Loucy (cell line): ENCODE measurements at regions not wholly inside any gene's neighbourhood (a gene's known extent, or its start where the extent isn't known, plus 50 kb on each side); places are given as distances from the start of the nearest gene placed in this dataset.

Source experiments
- H2AFZ ChIP-seq: fragments of 200-600 bp; sonication (generic); 2 replicates; pipeline ENCODE4 v1.6.0; 2016; ENCODE audit warnings: antibody characterized with exemption, mild to moderate bottlenecking, low read length, moderate library complexity
- H3F3A ChIP-seq: fragments of 200-600 bp; 2 replicates; pipeline ENCODE4 v1.6.0; 2016; ENCODE audit warnings: antibody characterized with exemption, low read depth, mild to moderate bottlenecking
- H3K27me3 ChIP-seq: fragments of 200-600 bp; sonication (generic); 2 replicates; pipeline ENCODE4 v1.6.1; 2014; ENCODE audit warnings: low read length, mild to moderate bottlenecking; ENCODE audit not compliant: insufficient read depth, poor library complexity, severe bottlenecking
- H3K36me3 ChIP-seq: fragments of 200-600 bp; sonication (generic); 2 replicates; pipeline ENCODE4 v1.6.1; 2016; ENCODE audit warnings: low read length; ENCODE audit not compliant: insufficient read depth
- H3K4me1 ChIP-seq: fragments of 200-600 bp; sonication (generic); 2 replicates; pipeline ENCODE4 v1.5.1; 2014; ENCODE audit warnings: low read length, mild to moderate bottlenecking; ENCODE audit not compliant: insufficient read depth, poor library complexity, severe bottlenecking
- H3K4me2 ChIP-seq: fragments of 200-600 bp; sonication (generic); 2 replicates; pipeline ENCODE4 v1.6.0; 2014; ENCODE audit warnings: antibody characterized with exemption, low read length, low read depth, mild to moderate bottlenecking; ENCODE audit not compliant: poor library complexity, severe bottlenecking
- H3K4me3 ChIP-seq: fragments of 200-600 bp; sonication (generic); 2 replicates; pipeline ENCODE4 v1.5.1; 2014; ENCODE audit warnings: low read length, mild to moderate bottlenecking, mixed read lengths; ENCODE audit not compliant: poor library complexity, severe bottlenecking
- H3K79me2 ChIP-seq: fragments of 200-600 bp; sonication (generic); 2 replicates; pipeline ENCODE4 v1.6.1; 2014; ENCODE audit warnings: low read length; ENCODE audit not compliant: insufficient read depth
- H3K9ac ChIP-seq: fragments of 200-600 bp; sonication (generic); 2 replicates; pipeline ENCODE4 v1.6.0; 2014; ENCODE audit warnings: mild to moderate bottlenecking, low read depth, low read length, moderate library complexity; ENCODE audit not compliant: poor library complexity, severe bottlenecking
- H3K9me2 ChIP-seq: fragments of 200-600 bp; sonication (generic); replicated peaks from 2 replicates; pipeline ENCODE4 v1.6.1; 2016; ENCODE audit warnings: low read depth, low read length, mixed read lengths
- H3K9me3 ChIP-seq: fragments of 200-600 bp; sonication (generic); 2 replicates; pipeline ENCODE4 v1.6.1; 2014; ENCODE audit warnings: mild to moderate bottlenecking, antibody characterized with exemption, low read length, low read depth; ENCODE audit not compliant: insufficient read depth
- H4K20me1 ChIP-seq: fragments of 200-600 bp; sonication (generic); 2 replicates; pipeline ENCODE4 v1.6.0; 2014; ENCODE audit warnings: antibody characterized with exemption, low read length, mild to moderate bottlenecking; ENCODE audit not compliant: insufficient read depth, poor library complexity, severe bottlenecking
- CTCF ChIP-seq: fragments of 200-600 bp; sonication (generic); conservative IDR thresholded peaks from 2 replicates; pipeline ENCODE4 v1.5.1; 2014; ENCODE audit warnings: mild to moderate bottlenecking, antibody characterized with exemption, low read length
- EZH2phosphoT487 ChIP-seq: fragments of 200-600 bp; IDR thresholded peaks from 2 replicates; pipeline ENCODE4 v1.6.1; 2018; ENCODE audit warnings: antibody characterized with exemption, mild to moderate bottlenecking, moderate library complexity, borderline replicate concordance

GRCh38 chr9:13719981-13720676 is 440.6 kb upstream of the MPDZ start:
- no peak overlapping the region for H2AFZ ChIP-seq
- H3K9ac ChIP-seq: no peak overlapping the region
- H3K9me3 ChIP-seq: no peaks in the 10 kb centered on the region
- H3K9me2 ChIP-seq: no peaks in the 10 kb centered on the region
- H3K79me2 ChIP-seq: no peaks in the 10 kb centered on the region
- H3K27me3 ChIP-seq: no peaks in the 10 kb centered on the region
- no peaks in the 10 kb centered on the region for H3K4me1 ChIP-seq
- H3K4me2 ChIP-seq: no peak overlapping the region
- H4K20me1 ChIP-seq: no peaks in the 10 kb centered on the region
- no peaks in the 10 kb centered on the region for H3F3A ChIP-seq
- H3K36me3 ChIP-seq: no peaks in the 10 kb centered on the region
- H3K4me3 ChIP-seq: no peak overlapping the region
- TF ChIP-seq EZH2phosphoT487 (no peak), CTCF (no peak)

- H2AFZ ChIP-seq: no peak overlapping the region
- no peaks in the 10 kb centered on the region for H3K4me1 ChIP-seq
- no peaks in the 10 kb centered on the region for H3K79me2 ChIP-seq
- no peak overlapping the region for H3K4me3 ChIP-seq
- H3K27me3 ChIP-seq: no peaks in the 10 kb centered on the region
- H3F3A ChIP-seq: no peaks in the 10 kb centered on the region
- H3K4me2 ChIP-seq: no peak overlapping the region
- H3K9ac ChIP-seq: no peak overlapping the region
- no peaks in the 10 kb centered on the region for H3K9me3 ChIP-seq
- TF ChIP-seq CTCF: no peak
- no peak for TF ChIP-seq EZH2phosphoT487
- H4K20me1 ChIP-seq: no peaks in the 10 kb centered on the region
- no peaks in the 10 kb centered on the region for H3K9me2 ChIP-seq
- H3K36me3 ChIP-seq: no peaks in the 10 kb centered on the region
Observed at GRCh38 chr9:13719446-13719845, 440.0 kb upstream of the MPDZ start.

- Histone ChIP-seq H3K27me3 (no peaks in the 10 kb centered on the region), H3K9me3 (no peaks in the 10 kb centered on the region), H3K4me2 (no peak overlapping the region), H3K79me2 (no peaks in the 10 kb centered on the region), H3F3A (no peaks in the 10 kb centered on the region), H3K9ac (no peak overlapping the region), H3K4me3 (no peak overlapping the region), H2AFZ (no peak overlapping the region), H4K20me1 (no peaks in the 10 kb centered on the region), H3K4me1 (no peaks in the 10 kb centered on the region), H3K9me2 (no peaks in the 10 kb centered on the region), H3K36me3 (no peaks in the 10 kb centered on the region)
- TF ChIP-seq EZH2phosphoT487 (no peak), CTCF (no peak)
Observed at GRCh38 chr9:13718539-13718938, 439.0 kb upstream of the MPDZ start.
